ENCODE measurements at regions not wholly inside any gene's neighbourhood (a gene's known extent, or its start where the extent isn't known, plus 50 kb on each side); places are given as distances from the start of the nearest gene placed in this dataset.

GRCh38 chr15:46317029-46317428 is 682.2 kb downstream of the SQOR start:
- intact Hi-C loops (cut with DNase I): no loop called here
- FAIRE-seq: no peak

GRCh38 chr15:46322753-46323152 is 687.9 kb downstream of the SQOR start:
- FAIRE-seq (no peak), DNase-seq (peak in 3 of 5 donors; percentile 30 to 47 (median 30))
- Histone ChIP-seq H3K9ac (ENCODE audit: low read length in 3 of 3) (no peak overlapping the region), H3K4me1 (ENCODE audit: control insufficient read depth in 2 of 3, insufficient read depth in 2 of 3, low read depth in 1 of 3, low read length in 3 of 3) (no peaks in the 10 kb centered on the region), H3K36me3 (ENCODE audit: control insufficient read depth in 2 of 3, insufficient read depth in 3 of 3, low read length in 3 of 3) (no peaks in the 10 kb centered on the region), H3K27me3 (ENCODE audit: control insufficient read depth, insufficient read depth, low read length) (no peaks in the 10 kb centered on the region), H3K9me3 (ENCODE audit: control insufficient read depth in 2 of 3, insufficient read depth in 1 of 3, low read length in 3 of 3) (no peaks in the 10 kb centered on the region), H3K27ac (ENCODE audit: low read depth in 2 of 2, low read length in 2 of 2) (no peak overlapping the region), H3K4me3 (ENCODE audit: low read length in 3 of 3) (no peak overlapping the region)
- no peak for TF ChIP-seq CTCF (IDR thresholded peaks at IDR 0.05; ENCODE audit: borderline replicate concordance, extremely low read depth, insufficient read depth)
- intact Hi-C loops (cut with DNase I): no loop called here

More at GRCh38 chr15:46317029-46317428, 682.2 kb downstream of the SQOR start:
- H3K27ac ChIP-seq (ENCODE audit: low read depth in 2 of 2, low read length in 2 of 2): no peak overlapping the region
- H3K4me3 ChIP-seq (ENCODE audit: low read length in 3 of 3): no peak overlapping the region
- no peak for DNase-seq
- H3K9me3 ChIP-seq (ENCODE audit: control insufficient read depth in 2 of 3, insufficient read depth in 1 of 3, low read length in 3 of 3): no peaks in the 10 kb centered on the region
- no peak overlapping the region for H3K9ac ChIP-seq (ENCODE audit: low read length in 3 of 3)
- no peak for TF ChIP-seq CTCF (IDR thresholded peaks at IDR 0.05; ENCODE audit: borderline replicate concordance, extremely low read depth, insufficient read depth)
- no peaks in the 10 kb centered on the region for H3K27me3 ChIP-seq (ENCODE audit: control insufficient read depth, insufficient read depth, low read length)
- H3K36me3 ChIP-seq (ENCODE audit: control insufficient read depth in 2 of 3, insufficient read depth in 3 of 3, low read length in 3 of 3): no peaks in the 10 kb centered on the region
- peaks cover 0 to 2% (median 0%) of the 10 kb centered on the region in 3 donors for H3K4me1 ChIP-seq (ENCODE audit: control insufficient read depth in 2 of 3, insufficient read depth in 2 of 3, low read depth in 1 of 3, low read length in 3 of 3)

- Histone ChIP-seq H3K27me3 (ENCODE audit: control insufficient read depth, insufficient read depth, low read length) (no peaks in the 10 kb centered on the region), H3K9me3 (ENCODE audit: control insufficient read depth in 2 of 3, insufficient read depth in 1 of 3, low read length in 3 of 3) (no peaks in the 10 kb centered on the region), H3K27ac (ENCODE audit: low read depth in 2 of 2, low read length in 2 of 2) (no peak overlapping the region), H3K4me1 (ENCODE audit: control insufficient read depth in 2 of 3, insufficient read depth in 2 of 3, low read depth in 1 of 3, low read length in 3 of 3) (no peaks in the 10 kb centered on the region), H3K9ac (ENCODE audit: low read length in 3 of 3) (no peak overlapping the region), H3K36me3 (ENCODE audit: control insufficient read depth in 2 of 3, insufficient read depth in 3 of 3, low read length in 3 of 3) (no peaks in the 10 kb centered on the region), H3K4me3 (ENCODE audit: low read length in 3 of 3) (no peak overlapping the region)
- no peak for TF ChIP-seq CTCF (IDR thresholded peaks at IDR 0.05; ENCODE audit: borderline replicate concordance, extremely low read depth, insufficient read depth)
- FAIRE-seq (no peak), DNase-seq (no peak)
- intact Hi-C loops (cut with DNase I): no loop called here
Measured at GRCh38 chr15:46326173-46326572, 691.3 kb downstream of the SQOR start.

GRCh38 chr15:46328821-46329220 is 694.0 kb downstream of the SQOR start:
- DNase-seq: no peak
- H3K36me3 ChIP-seq (ENCODE audit: control insufficient read depth in 2 of 3, insufficient read depth in 3 of 3, low read length in 3 of 3): no peaks in the 10 kb centered on the region
- no peaks in the 10 kb centered on the region for H3K9me3 ChIP-seq (ENCODE audit: control insufficient read depth in 2 of 3, insufficient read depth in 1 of 3, low read length in 3 of 3)
- no peak for TF ChIP-seq CTCF (IDR thresholded peaks at IDR 0.05; ENCODE audit: borderline replicate concordance, extremely low read depth, insufficient read depth)
- no peaks in the 10 kb centered on the region for H3K27me3 ChIP-seq (ENCODE audit: control insufficient read depth, insufficient read depth, low read length)
- H3K4me1 ChIP-seq (ENCODE audit: control insufficient read depth in 2 of 3, insufficient read depth in 2 of 3, low read depth in 1 of 3, low read length in 3 of 3): no peaks in the 10 kb centered on the region
- H3K4me3 ChIP-seq (ENCODE audit: low read length in 3 of 3): no peak overlapping the region
- H3K27ac ChIP-seq (ENCODE audit: low read depth in 2 of 2, low read length in 2 of 2): no peak overlapping the region
- H3K9ac ChIP-seq (ENCODE audit: low read length in 3 of 3): no peak overlapping the region
- FAIRE-seq: no peak
- intact Hi-C loops (cut with DNase I): no loop called here
